Hepatic stellate cell (primary cell): ENCODE measurements at regions not wholly inside any gene's neighbourhood (a gene's known extent, or its start where the extent isn't known, plus 50 kb on each side); places are given as distances from the start of the nearest gene placed in this dataset.
"Not testable (repeated sequence)": the region's sequence is repeated elsewhere in the genome, so short reads cannot be mapped to it uniquely, and the experiment has no call there.

Experiments
- DNase-seq: peaks from one replicate; pipeline ENCODE4 v3.0.0; 2011; ENCODE audit warnings: low spot score

GRCh38 chr15:35992791-35993190, 446.8 kb upstream of the DPH6 start:
- DNase-seq, result no peak

- DNase-seq, result no peak
These were observed 447.2 kb upstream of the DPH6 start for GRCh38 chr15:35993196-35993595.

GRCh38 chr15:35994876-35995275, 448.9 kb upstream of the DPH6 start:
- DNase-seq, result no peak

- no peak for DNase-seq
These were observed 453.0 kb upstream of the DPH6 start for GRCh38 chr15:35998663-35999602.

- no peak for DNase-seq
These were observed 459.0 kb upstream of the DPH6 start for GRCh38 chr15:36004891-36005490.

GRCh38 chr15:36005542-36005941, 459.6 kb upstream of the DPH6 start:
- DNase-seq, result no peak

- DNase-seq, result no peak
These were observed 461.7 kb upstream of the DPH6 start for GRCh38 chr15:36007699-36008098.

GRCh38 chr15:36008719-36009118, 462.8 kb upstream of the DPH6 start:
- no peak for DNase-seq

GRCh38 chr15:36024031-36024688, 478.2 kb upstream of the DPH6 start:
- DNase-seq, result peak; percentile 14

- no peak for DNase-seq
These were observed 480.8 kb upstream of the DPH6 start for GRCh38 chr15:36026627-36027283.

GRCh38 chr15:36029606-36030210, 483.7 kb upstream of the DPH6 start:
- DNase-seq, result peak; percentile 13

GRCh38 chr15:36039996-36040572, 494.1 kb upstream of the DPH6 start:
- DNase-seq, result no peak

- DNase-seq, result not testable (repeated sequence)
These were observed 501.2 kb upstream of the DPH6 start for GRCh38 chr15:36047018-36047716.

- no peak for DNase-seq
These were observed 504.9 kb upstream of the DPH6 start for GRCh38 chr15:36050899-36051298.

- not testable (repeated sequence) for DNase-seq
These were observed 506.7 kb upstream of the DPH6 start for GRCh38 chr15:36052641-36053040.

- DNase-seq, result no peak
These were observed 507.8 kb upstream of the DPH6 start for GRCh38 chr15:36053746-36054145.

GRCh38 chr15:36059596-36059995, 513.6 kb upstream of the DPH6 start:
- no peak for DNase-seq

- no peak for DNase-seq
These were observed 516.4 kb upstream of the DPH6 start for GRCh38 chr15:36062357-36062756.

- DNase-seq, result no peak
These were observed 512.7 kb upstream of the CDIN1 start for GRCh38 chr15:36066757-36067156.

GRCh38 chr15:36067483-36068274, 511.7 kb upstream of the CDIN1 start:
- no peak for DNase-seq
